CD8-positive, alpha-beta memory T cell (primary cell): ENCODE measurements at regions not wholly inside any gene's neighbourhood (a gene's known extent, or its start where the extent isn't known, plus 50 kb on each side); places are given as distances from the start of the nearest gene placed in this dataset.
"Not testable (repeated sequence)": the region's sequence is repeated elsewhere in the genome, so short reads cannot be mapped to it uniquely, and the experiment has no call there.

Experiments used
- CTCF ChIA-PET: fragments of 350-600 bp; sonication (Branson Sonifier 250); formaldehyde crosslinking; loops from one replicate; lab custom pipeline; 2021; ENCODE audit warnings: antibody characterized with exemption; lab: Charles Lee
- POLR2A ChIA-PET: fragments of 350-600 bp; sonication (Branson Sonifier 250); formaldehyde crosslinking; loops from one replicate; lab custom pipeline; 2021; ENCODE audit warnings: antibody characterized with exemption; lab: Charles Lee
- DNase-seq, 5 donors: peaks; one replicate each; pipeline versions ENCODE4 v3.0.0 to v3.0.0-alpha.2; 2020 to 2022; ENCODE audit warnings: mixed read lengths in 1 of 5
- H3K27ac ChIP-seq: one replicate; pipeline ENCODE4 v1.7.0; 2013; ENCODE audit warnings: low read depth, mild to moderate bottlenecking, low read length, moderate library complexity
- H3K27me3 ChIP-seq: 2 replicates; pipeline ENCODE4 v1.7.0; 2013; ENCODE audit warnings: low read length, mild to moderate bottlenecking; ENCODE audit not compliant: insufficient read depth, poor library complexity, severe bottlenecking
- H3K36me3 ChIP-seq: 2 replicates; pipeline ENCODE4 v1.7.0; 2013; ENCODE audit warnings: mild to moderate bottlenecking, low read length, moderate library complexity; ENCODE audit not compliant: insufficient read depth
- H3K4me1 ChIP-seq: 2 replicates; pipeline ENCODE4 v1.7.0; 2013; ENCODE audit warnings: mild to moderate bottlenecking, low read length, moderate library complexity; ENCODE audit not compliant: insufficient read depth
- H3K4me3 ChIP-seq: 2 replicates; pipeline ENCODE4 v1.7.0; 2013; ENCODE audit warnings: mild to moderate bottlenecking, low read length
- H3K9me3 ChIP-seq: 2 replicates; pipeline ENCODE4 v1.7.0; 2013; ENCODE audit warnings: mild to moderate bottlenecking, low read length
- H3K27ac Mint-ChIP-seq, 8 donors: one replicate each; pipeline ENCODE4 v1.8.0; 2020 to 2021; ENCODE audit warnings: mixed read lengths in 8 of 8, mild to moderate bottlenecking in 6 of 8, inconsistent platforms in 3 of 8, moderate library complexity in 3 of 8
- H3K27me3 Mint-ChIP-seq, 2 donors: one replicate each; pipeline ENCODE4 v1.8.0; 2020 to 2021; ENCODE audit warnings: mixed read lengths in 2 of 2, mild to moderate bottlenecking in 1 of 2, moderate library complexity in 1 of 2
- H3K36me3 Mint-ChIP-seq, 3 donors: one replicate each; pipeline ENCODE4 v1.8.0; 2020 to 2021; ENCODE audit warnings: mixed read lengths in 3 of 3, inconsistent platforms in 1 of 3, mild to moderate bottlenecking in 1 of 3
- H3K4me1 Mint-ChIP-seq, 3 donors: one replicate each; pipeline ENCODE4 v1.8.0; 2020 to 2021; ENCODE audit warnings: mixed read lengths in 3 of 3, inconsistent platforms in 1 of 3, mild to moderate bottlenecking in 1 of 3
- H3K4me3 Mint-ChIP-seq, 7 donors: one replicate each; pipeline ENCODE4 v1.8.0; 2020 to 2021; ENCODE audit warnings: mixed read lengths in 7 of 7, mild to moderate bottlenecking in 6 of 7, moderate library complexity in 4 of 7, inconsistent platforms in 2 of 7
- H3K9me3 Mint-ChIP-seq, 5 donors: one replicate each; pipeline ENCODE4 v1.8.0; 2020 to 2022; ENCODE audit warnings: mixed read lengths in 5 of 5, mild to moderate bottlenecking in 3 of 5, moderate library complexity in 2 of 5, inconsistent platforms in 1 of 5

DNA sequence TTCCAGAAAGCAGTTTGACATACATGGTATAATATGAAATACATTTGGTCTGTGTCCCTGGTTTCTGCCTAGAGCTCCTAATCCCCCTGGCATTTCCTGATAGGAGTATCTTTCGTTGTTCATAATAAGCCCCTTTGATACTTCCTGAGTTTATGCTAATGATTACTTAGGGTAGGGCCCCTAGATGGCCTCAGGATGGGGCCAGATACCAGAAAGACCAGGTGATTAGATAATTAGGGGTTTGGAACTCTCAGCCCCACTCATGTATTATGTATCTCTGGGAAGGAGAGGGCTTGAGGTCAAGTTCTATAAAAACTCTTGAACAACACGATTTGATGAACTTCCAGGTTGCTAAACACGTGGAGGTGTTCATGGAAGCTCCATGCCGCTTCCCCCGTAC is 163.3 kb upstream of the ZNF608 start:
- Mint-ChIP-seq H3K27me3 (peaks cover 0 to 2% of the 10 kb centered on the region in 2 donors), H3K4me3 (no peak overlapping the region), H3K4me1 (no peaks in the 10 kb centered on the region), H3K36me3 (no peaks in the 10 kb centered on the region), H3K9me3 (peaks cover 0 to 8% (median 0%) of the 10 kb centered on the region in 5 donors), H3K27ac (no peak overlapping the region)
- Histone ChIP-seq H3K36me3 (no peaks in the 10 kb centered on the region), H3K4me3 (no peak overlapping the region), H3K4me1 (no peaks in the 10 kb centered on the region), H3K9me3 (no peaks in the 10 kb centered on the region), H3K27ac (no peak overlapping the region), H3K27me3 (no peaks in the 10 kb centered on the region)
- DNase-seq = no peak
- CTCF ChIA-PET = no interaction called here
- POLR2A ChIA-PET = no interaction called here

DNA sequence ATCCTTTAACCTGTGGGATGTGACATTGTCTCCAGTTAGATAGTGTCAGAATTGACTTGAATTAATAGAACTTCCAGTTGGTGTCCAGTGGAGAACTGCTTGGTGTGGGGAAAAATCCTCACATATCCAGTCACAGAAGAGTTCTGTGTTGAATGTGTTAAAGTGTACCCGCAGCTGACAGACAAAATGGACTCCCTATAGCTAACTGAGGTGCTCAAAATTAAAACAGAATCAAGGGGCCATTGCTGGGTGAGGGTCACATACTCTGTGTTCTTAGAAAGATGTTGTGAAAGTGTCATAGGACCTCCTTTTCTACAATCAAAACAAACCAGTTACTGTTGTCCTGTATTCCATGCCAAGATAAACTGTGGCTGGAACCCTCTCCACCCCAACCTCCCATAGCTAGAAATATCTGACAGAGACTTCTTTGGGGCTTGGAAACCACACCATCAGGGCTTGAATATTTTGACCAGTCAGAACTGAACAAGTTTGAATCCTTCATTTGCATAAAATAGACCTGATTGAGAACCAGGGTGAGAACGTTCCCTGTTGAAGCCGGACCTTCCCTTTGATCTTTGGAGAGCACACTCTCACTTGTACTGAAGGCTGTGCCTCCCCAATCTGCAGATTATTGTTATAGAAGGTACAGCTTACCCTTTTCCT is 164.0 kb upstream of the ZNF608 start:
- H3K9me3 Mint-ChIP-seq = peaks cover 0 to 8% (median 0%) of the 10 kb centered on the region in 5 donors
- Histone ChIP-seq H3K27ac (no peak overlapping the region), H3K4me3 (no peak overlapping the region), H3K36me3 (no peaks in the 10 kb centered on the region), H3K27me3 (no peaks in the 10 kb centered on the region), H3K9me3 (no peaks in the 10 kb centered on the region), H3K4me1 (no peaks in the 10 kb centered on the region)
- no peak for DNase-seq
- POLR2A ChIA-PET = no interaction called here
- no peaks in the 10 kb centered on the region for H3K4me1 Mint-ChIP-seq
- peaks cover 0 to 2% of the 10 kb centered on the region in 2 donors for H3K27me3 Mint-ChIP-seq
- no peak overlapping the region for H3K4me3 Mint-ChIP-seq
- H3K27ac Mint-ChIP-seq = no peak overlapping the region
- no peaks in the 10 kb centered on the region for H3K36me3 Mint-ChIP-seq
- CTCF ChIA-PET = no interaction called here

DNA sequence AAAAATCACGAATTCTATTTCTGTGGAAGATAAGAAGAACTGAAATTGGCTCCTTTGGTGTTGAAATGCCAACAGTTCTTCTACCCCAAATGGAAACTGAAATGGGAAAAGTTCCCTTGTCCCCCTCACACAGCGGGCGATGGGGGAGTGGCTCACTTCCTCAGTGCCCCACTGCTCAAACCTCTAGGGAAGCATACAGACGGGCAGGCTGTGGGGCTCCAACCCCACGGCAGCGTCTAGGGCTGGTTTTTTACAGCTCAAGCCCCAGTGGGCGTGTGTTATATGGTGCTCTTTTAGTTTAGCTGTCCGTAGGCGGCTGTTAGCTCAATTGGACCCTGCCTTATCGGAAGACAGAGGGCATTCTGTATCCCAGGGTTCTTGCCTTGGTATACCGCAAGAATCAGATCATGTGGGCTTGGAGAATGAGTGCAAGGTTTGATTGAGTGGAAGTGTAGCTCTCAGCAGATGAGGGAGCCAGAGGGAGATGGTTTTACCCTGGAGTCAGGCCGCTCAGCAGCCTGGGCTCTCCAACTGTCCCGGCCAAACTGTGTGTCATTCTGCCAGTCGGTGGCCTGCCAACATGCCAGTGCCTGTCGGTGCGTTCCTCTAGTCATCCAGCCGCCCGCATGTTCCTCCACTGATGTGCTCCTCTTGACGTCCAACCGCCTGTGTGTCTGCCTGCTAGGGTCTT is 166.3 kb upstream of the ZNF608 start:
- POLR2A ChIA-PET = no interaction called here
- Histone ChIP-seq H3K27me3 (no peaks in the 10 kb centered on the region), H3K4me1 (no peaks in the 10 kb centered on the region), H3K4me3 (no peak overlapping the region), H3K36me3 (no peaks in the 10 kb centered on the region), H3K27ac (no peak overlapping the region), H3K9me3 (no peaks in the 10 kb centered on the region)
- H3K36me3 Mint-ChIP-seq = peaks cover 0 to 6% (median 0%) of the 10 kb centered on the region in 3 donors
- no peaks in the 10 kb centered on the region for H3K27me3 Mint-ChIP-seq
- no peak for DNase-seq
- H3K9me3 Mint-ChIP-seq = peaks cover 0 to 8% (median 0%) of the 10 kb centered on the region in 5 donors
- H3K27ac Mint-ChIP-seq = no peak overlapping the region
- H3K4me3 Mint-ChIP-seq = no peak overlapping the region
- H3K4me1 Mint-ChIP-seq = no peaks in the 10 kb centered on the region
- CTCF ChIA-PET = no interaction called here

DNA sequence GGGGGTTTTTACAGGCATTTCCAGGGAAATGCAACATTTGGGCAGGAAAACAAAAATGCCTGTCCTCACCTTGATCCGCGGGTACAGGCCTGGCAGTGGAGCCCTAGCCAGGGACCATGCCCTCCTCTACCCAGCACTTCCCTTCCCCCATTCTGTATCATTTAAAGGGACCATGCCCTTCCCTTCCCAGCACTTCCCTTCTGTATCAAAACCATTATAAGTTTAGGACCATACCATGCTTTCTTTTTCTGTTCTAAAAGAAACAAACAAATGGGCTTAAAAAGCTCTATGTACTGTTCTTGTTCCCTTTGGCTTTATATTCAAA is 166.9 kb upstream of the ZNF608 start:
- Histone ChIP-seq H3K9me3 (no peaks in the 10 kb centered on the region), H3K27me3 (no peaks in the 10 kb centered on the region), H3K4me3 (no peak overlapping the region), H3K36me3 (no peaks in the 10 kb centered on the region), H3K27ac (no peak overlapping the region), H3K4me1 (no peaks in the 10 kb centered on the region)
- CTCF ChIA-PET = no interaction called here
- POLR2A ChIA-PET = no interaction called here
- Mint-ChIP-seq H3K4me1 (no peaks in the 10 kb centered on the region), H3K27me3 (no peaks in the 10 kb centered on the region), H3K9me3 (peaks cover 0 to 5% (median 0%) of the 10 kb centered on the region in 5 donors), H3K27ac (no peak overlapping the region), H3K36me3 (peaks cover 0 to 6% (median 0%) of the 10 kb centered on the region in 3 donors), H3K4me3 (no peak overlapping the region)
- no peak for DNase-seq

DNA sequence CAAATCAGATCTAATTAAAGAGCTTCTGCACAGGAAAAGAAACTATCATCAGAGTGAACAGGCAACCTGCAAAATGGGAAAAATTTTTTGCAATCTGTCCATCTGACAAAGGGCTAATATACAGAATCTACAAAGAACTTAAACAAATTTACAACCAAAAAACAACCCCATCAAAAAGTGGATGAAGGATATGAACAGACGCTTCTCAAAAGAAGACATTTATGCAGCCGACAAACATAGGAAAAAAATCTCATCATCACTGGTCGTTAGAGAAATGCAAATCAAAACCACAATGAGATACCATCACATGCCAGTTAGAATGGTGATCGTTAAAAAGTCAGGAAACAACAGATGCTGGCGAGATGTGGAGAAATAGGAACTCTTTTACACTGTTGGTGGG is 169.9 kb upstream of the ZNF608 start:
- H3K4me3 Mint-ChIP-seq, H3K9me3 ChIP-seq, CTCF ChIA-PET, H3K9me3 Mint-ChIP-seq, H3K27me3 ChIP-seq, H3K36me3 ChIP-seq, H3K4me1 ChIP-seq, POLR2A ChIA-PET, H3K27ac ChIP-seq, H3K27me3 Mint-ChIP-seq, H3K4me1 Mint-ChIP-seq, DNase-seq, H3K36me3 Mint-ChIP-seq, H3K4me3 ChIP-seq, H3K27ac Mint-ChIP-seq: not testable (repeated sequence)

DNA sequence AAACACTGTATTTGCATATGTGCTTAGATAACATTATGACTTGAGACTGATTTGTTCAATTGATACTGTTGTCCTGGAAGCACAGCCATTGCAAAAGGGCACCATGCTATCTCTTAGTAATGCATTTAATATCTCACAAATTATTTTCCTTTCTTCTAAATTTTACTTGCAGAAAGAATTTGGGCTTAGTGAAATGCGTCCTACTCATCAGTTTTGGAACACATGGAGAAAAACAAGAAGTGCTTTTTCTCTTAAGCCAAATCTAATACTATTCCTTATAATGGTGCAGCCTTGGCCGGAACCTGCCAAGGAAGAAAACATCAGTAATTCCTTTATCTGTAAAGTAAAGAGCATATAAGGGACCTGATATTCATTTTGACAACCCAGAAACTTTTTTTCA is 172.2 kb upstream of the ZNF608 start:
- no peak overlapping the region for H3K27ac ChIP-seq
- ChIA-PET POLR2A (no interaction called here), CTCF (no interaction called here)
- H3K27me3 Mint-ChIP-seq = no peaks in the 10 kb centered on the region
- DNase-seq = no peak
- H3K4me3 Mint-ChIP-seq = no peak overlapping the region
- peaks cover 0 to 2% (median 0%) of the 10 kb centered on the region in 5 donors for H3K9me3 Mint-ChIP-seq
- H3K9me3 ChIP-seq = no peaks in the 10 kb centered on the region
- no peaks in the 10 kb centered on the region for H3K4me1 ChIP-seq
- H3K4me1 Mint-ChIP-seq = no peaks in the 10 kb centered on the region
- no peaks in the 10 kb centered on the region for H3K27me3 ChIP-seq
- peaks cover 0 to 6% (median 0%) of the 10 kb centered on the region in 3 donors for H3K36me3 Mint-ChIP-seq
- no peaks in the 10 kb centered on the region for H3K36me3 ChIP-seq
- H3K27ac Mint-ChIP-seq = no peak overlapping the region
- H3K4me3 ChIP-seq = no peak overlapping the region

DNA sequence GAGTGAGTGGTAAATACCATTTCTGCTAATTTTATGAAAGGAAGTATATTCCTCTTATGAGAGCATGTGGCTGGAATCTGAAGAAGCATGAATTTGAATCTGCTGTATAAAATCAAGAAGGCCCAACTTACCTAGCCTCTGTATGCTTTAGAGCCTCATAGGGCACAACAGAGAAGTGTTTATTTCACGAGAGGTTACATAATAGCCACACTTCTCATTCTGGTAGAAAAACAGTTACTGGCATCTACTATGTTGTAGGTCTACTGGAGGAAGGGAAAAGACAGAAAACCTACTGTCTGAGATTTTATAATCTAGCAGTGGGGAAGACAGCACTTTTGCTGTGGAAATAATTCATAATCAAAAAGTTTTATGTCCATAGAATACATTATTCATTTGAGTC is 172.6 kb upstream of the ZNF608 start:
- no peaks in the 10 kb centered on the region for H3K4me1 Mint-ChIP-seq
- no peak overlapping the region for H3K27ac ChIP-seq
- no peak for DNase-seq
- H3K4me3 ChIP-seq = no peak overlapping the region
- no peaks in the 10 kb centered on the region for H3K27me3 Mint-ChIP-seq
- POLR2A ChIA-PET = no interaction called here
- no peak overlapping the region for H3K4me3 Mint-ChIP-seq
- CTCF ChIA-PET = no interaction called here
- H3K27ac Mint-ChIP-seq = no peak overlapping the region
- no peaks in the 10 kb centered on the region for H3K4me1 ChIP-seq
- H3K36me3 Mint-ChIP-seq = peaks cover 0 to 6% (median 0%) of the 10 kb centered on the region in 3 donors
- H3K9me3 ChIP-seq = no peaks in the 10 kb centered on the region
- H3K36me3 ChIP-seq = no peaks in the 10 kb centered on the region
- peaks cover 0 to 2% (median 0%) of the 10 kb centered on the region in 5 donors for H3K9me3 Mint-ChIP-seq
- no peaks in the 10 kb centered on the region for H3K27me3 ChIP-seq

DNA sequence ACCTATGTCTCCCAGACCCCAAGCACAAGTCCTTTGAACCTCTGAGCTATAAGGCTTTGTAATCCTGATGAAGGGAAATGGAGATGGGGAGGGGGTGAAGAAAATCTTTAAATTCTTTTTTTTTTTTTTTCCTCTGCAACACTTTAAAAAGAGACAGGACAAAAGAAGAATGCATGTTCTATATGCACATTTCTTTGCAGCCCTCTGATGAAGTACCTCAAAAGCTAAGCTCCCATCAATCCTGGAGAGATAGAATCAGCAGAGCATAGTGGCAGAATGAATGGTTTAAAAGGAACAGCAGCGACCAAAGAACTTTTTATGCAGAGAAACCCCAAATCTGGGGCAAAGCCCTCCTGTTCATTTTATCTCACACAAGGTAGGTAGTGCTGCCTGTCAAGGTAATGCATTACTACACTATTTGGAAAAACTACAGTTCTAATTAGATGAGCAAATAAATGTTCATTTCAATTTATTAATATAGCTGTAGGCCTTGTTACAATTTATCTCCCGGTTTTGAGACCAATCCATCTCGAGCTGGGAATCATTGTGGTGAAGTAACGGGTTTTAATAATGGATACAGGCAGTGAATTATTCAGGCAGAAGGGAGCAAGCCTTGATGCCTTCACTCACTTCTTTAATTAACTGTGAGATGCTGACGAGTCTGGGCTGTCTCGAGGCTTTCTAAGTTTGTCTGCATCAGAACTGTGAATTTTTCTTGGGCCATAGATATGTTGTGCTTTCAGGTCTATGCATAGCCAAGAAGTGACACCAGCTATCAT is 173.5 kb upstream of the ZNF608 start:
- DNase-seq = no peak
- H3K4me3 Mint-ChIP-seq = no peak overlapping the region
- ChIA-PET POLR2A (no interaction called here), CTCF (no interaction called here)
- no peaks in the 10 kb centered on the region for H3K4me1 ChIP-seq
- no peaks in the 10 kb centered on the region for H3K36me3 ChIP-seq
- H3K4me1 Mint-ChIP-seq = no peaks in the 10 kb centered on the region
- peaks cover 0 to 2% (median 0%) of the 10 kb centered on the region in 5 donors for H3K9me3 Mint-ChIP-seq
- H3K9me3 ChIP-seq = no peaks in the 10 kb centered on the region
- no peaks in the 10 kb centered on the region for H3K27me3 Mint-ChIP-seq
- no peak overlapping the region for H3K27ac Mint-ChIP-seq
- H3K27ac ChIP-seq = no peak overlapping the region
- H3K36me3 Mint-ChIP-seq = peaks cover 0 to 6% (median 0%) of the 10 kb centered on the region in 3 donors
- H3K4me3 ChIP-seq = no peak overlapping the region
- no peaks in the 10 kb centered on the region for H3K27me3 ChIP-seq
